Neuronal stem cell (in vitro differentiated cells): ENCODE measurements at regions not wholly inside any gene's neighbourhood (a gene's known extent, or its start where the extent isn't known, plus 50 kb on each side); places are given as distances from the start of the nearest gene placed in this dataset.

ENCODE experiments used
- DNase-seq: peaks from one replicate; pipeline ENCODE4 v3.0.0-alpha.2; 2013; ENCODE audit warnings: low spot score
- H2AFZ ChIP-seq: one replicate; pipeline ENCODE4 v1.6.1; 2013; ENCODE audit warnings: mild to moderate bottlenecking, low read length, inconsistent platforms
- H2AK5ac ChIP-seq: 2 replicates; pipeline ENCODE4 v1.6.1; 2013; ENCODE audit warnings: low read depth, mild to moderate bottlenecking, inconsistent platforms, low read length, moderate library complexity, mixed read lengths
- H2BK120ac ChIP-seq: 2 replicates; pipeline ENCODE4 v1.6.1; 2013; ENCODE audit warnings: low read depth, mild to moderate bottlenecking, inconsistent platforms, low read length, moderate library complexity, mixed read lengths
- H2BK12ac ChIP-seq: one replicate; pipeline ENCODE4 v1.6.1; 2013; ENCODE audit warnings: low read length, inconsistent platforms
- H2BK15ac ChIP-seq: 2 replicates; pipeline ENCODE4 v1.6.1; 2013; ENCODE audit warnings: mild to moderate bottlenecking, low read length, inconsistent platforms, mixed read lengths
- H2BK5ac ChIP-seq: one replicate; pipeline ENCODE4 v1.6.1; 2013; ENCODE audit warnings: inconsistent platforms, mild to moderate bottlenecking, low read length, moderate library complexity
- H3K14ac ChIP-seq: one replicate; pipeline ENCODE4 v1.6.1; 2013; ENCODE audit warnings: low read length, inconsistent platforms
- H3K18ac ChIP-seq: 2 replicates; pipeline ENCODE4 v1.6.1; 2013; ENCODE audit warnings: low read length, inconsistent platforms
- H3K23ac ChIP-seq: 2 replicates; pipeline ENCODE4 v1.6.1; 2013; ENCODE audit warnings: low read depth, mild to moderate bottlenecking, mixed read lengths, low read length, inconsistent platforms; ENCODE audit not compliant: poor library complexity
- H3K27ac ChIP-seq: replicated peaks from 3 replicates; pipeline ENCODE4 v1.5.1; 2013; ENCODE audit warnings: low read length, inconsistent platforms
- H3K27me3 ChIP-seq, 3 experiments: 2 replicates each; pipeline ENCODE4 v1.6.1; 2013; ENCODE audit warnings: low read length in 3 of 3, mild to moderate bottlenecking in 2 of 3, inconsistent platforms in 1 of 3, low read depth in 1 of 3, mixed read lengths in 1 of 3, moderate library complexity in 1 of 3; ENCODE audit not compliant: control insufficient read depth in 3 of 3, insufficient read depth in 3 of 3
- H3K36me3 ChIP-seq, 2 donors: replicated peaks in 1 of 2; 2 replicates each; pipeline ENCODE4 v1.6.1; 2013; ENCODE audit warnings: low read length in 2 of 2; ENCODE audit not compliant: control insufficient read depth in 2 of 2, insufficient read depth in 2 of 2
- H3K4ac ChIP-seq: 2 replicates; pipeline ENCODE4 v1.6.1; 2013; ENCODE audit warnings: inconsistent platforms, mild to moderate bottlenecking, low read length, moderate library complexity
- H3K4me1 ChIP-seq, 2 donors: 1 replicate in 1 of 2; 2 replicates in 1 of 2; pipeline ENCODE4 v1.6.1; 2013; ENCODE audit warnings: low read length in 2 of 2, low read depth in 1 of 2; ENCODE audit not compliant: control insufficient read depth in 2 of 2, insufficient read depth in 1 of 2
- H3K4me2 ChIP-seq: one replicate; pipeline ENCODE4 v1.6.1; 2013; ENCODE audit warnings: mild to moderate bottlenecking, low read length, inconsistent platforms; ENCODE audit not compliant: insufficient read depth, poor library complexity, severe bottlenecking
- H3K4me3 ChIP-seq, 2 donors: 2 replicates each; pipeline ENCODE4 v1.5.1; 2013; ENCODE audit warnings: low read length in 2 of 2, mild to moderate bottlenecking in 2 of 2, inconsistent platforms in 1 of 2, moderate library complexity in 1 of 2
- H3K79me1 ChIP-seq: one replicate; pipeline ENCODE4 v1.6.1; 2013; ENCODE audit warnings: low read depth, mild to moderate bottlenecking, inconsistent platforms, low read length, moderate library complexity
- H3K9ac ChIP-seq: one replicate; pipeline ENCODE4 v1.6.1; 2013; ENCODE audit warnings: mild to moderate bottlenecking, low read depth, low read length, inconsistent platforms; ENCODE audit not compliant: poor library complexity
- H3K9me3 ChIP-seq, 2 donors: replicated peaks in 1 of 2; 2 replicates each; pipeline versions ENCODE3 to v1.6.1; 2013; ENCODE audit warnings: low read length in 2 of 2, mild to moderate bottlenecking in 2 of 2, inconsistent platforms in 1 of 2, low read depth in 1 of 2, mixed read lengths in 1 of 2, moderate library complexity in 1 of 2; ENCODE audit not compliant: control insufficient read depth in 2 of 2, insufficient read depth in 1 of 2
- H4K8ac ChIP-seq: one replicate; pipeline ENCODE4 v1.6.1; 2013; ENCODE audit warnings: low read depth, mild to moderate bottlenecking, inconsistent platforms, low read length, moderate library complexity
- H4K91ac ChIP-seq: one replicate; pipeline ENCODE4 v1.6.1; 2013; ENCODE audit warnings: low read length, low read depth, mild to moderate bottlenecking, inconsistent platforms; ENCODE audit not compliant: poor library complexity
- WGBS, 2 donors: extraction: QIAGEN DNeasy Blood & Tissue Kit; methylation state at CpG; one replicate each; pipeline ENCODE4 v1.1.7; 2013; ENCODE audit warnings: missing lambda C conversion rate in 2 of 2, mixed read lengths in 1 of 2; ENCODE audit not compliant: insufficient read length in 2 of 2, insufficient replicate concordance in 1 of 2; ENCODE audit errors: extremely low coverage in 2 of 2; 5-methylcytosine and 5-hydroxymethylcytosine counted together

GRCh38 chr12:92226961-92227360 lies 81.3 kb upstream of the BTG1 start:
- H2BK5ac ChIP-seq: no peak overlapping the region
- H3K36me3 ChIP-seq: no peaks in the 10 kb centered on the region
- H2BK120ac ChIP-seq: no peak overlapping the region
- H4K8ac ChIP-seq: no peak overlapping the region
- WGBS, 2 donors: no CpG with 5 or more reads among the region's 3 CpGs
- H3K9me3 ChIP-seq: no peaks in the 10 kb centered on the region
- no peak overlapping the region for H3K18ac ChIP-seq
- no peak overlapping the region for H3K4ac ChIP-seq
- no peak overlapping the region for H3K9ac ChIP-seq
- H3K14ac ChIP-seq: no peak overlapping the region
- no peaks in the 10 kb centered on the region for H3K27me3 ChIP-seq
- no peak overlapping the region for H3K4me3 ChIP-seq
- H2AK5ac ChIP-seq: no peak overlapping the region
- H3K79me1 ChIP-seq: no peaks in the 10 kb centered on the region
- no peak overlapping the region for H4K91ac ChIP-seq
- no peak overlapping the region for H3K23ac ChIP-seq
- DNase-seq: no peak
- H2AFZ ChIP-seq: no peak overlapping the region
- H3K27ac ChIP-seq: no peak overlapping the region
- peaks cover 4 to 5% of the 10 kb centered on the region in 2 donors for H3K4me1 ChIP-seq
- no peak overlapping the region for H3K4me2 ChIP-seq
- no peak overlapping the region for H2BK15ac ChIP-seq
- no peak overlapping the region for H2BK12ac ChIP-seq

- no peak overlapping the region for H2BK120ac ChIP-seq
- no CpG with 5 or more reads among the region's 4 CpGs for whole genome bisulfite sequencing, 2 donors
- H3K9me3 ChIP-seq: no peaks in the 10 kb centered on the region
- peaks cover 4 to 5% of the 10 kb centered on the region in 2 donors for H3K4me1 ChIP-seq
- H2BK5ac ChIP-seq: no peak overlapping the region
- no peak overlapping the region for H2AFZ ChIP-seq
- no peak overlapping the region for H2BK12ac ChIP-seq
- DNase-seq: no peak
- H3K23ac ChIP-seq: no peak overlapping the region
- no peak overlapping the region for H4K8ac ChIP-seq
- H3K4me2 ChIP-seq: no peak overlapping the region
- no peak overlapping the region for H3K27ac ChIP-seq
- no peak overlapping the region for H2AK5ac ChIP-seq
- no peak overlapping the region for H3K4me3 ChIP-seq
- H3K27me3 ChIP-seq: no peaks in the 10 kb centered on the region
- H4K91ac ChIP-seq: no peak overlapping the region
- H3K4ac ChIP-seq: no peak overlapping the region
- no peak overlapping the region for H3K9ac ChIP-seq
- no peak overlapping the region for H3K18ac ChIP-seq
- H3K36me3 ChIP-seq: no peaks in the 10 kb centered on the region
- H3K14ac ChIP-seq: no peak overlapping the region
- no peak overlapping the region for H2BK15ac ChIP-seq
- no peaks in the 10 kb centered on the region for H3K79me1 ChIP-seq
Measured at GRCh38 chr12:92226071-92226661, 80.5 kb upstream of the BTG1 start.

GRCh38 chr12:92224685-92225331 lies 79.2 kb upstream of the BTG1 start:
- Histone ChIP-seq H3K4me1 (peaks cover 4 to 5% of the 10 kb centered on the region in 2 donors), H2BK5ac (no peak overlapping the region), H3K9ac (no peak overlapping the region), H2BK12ac (no peak overlapping the region), H3K27ac (peak overlapping the region; percentile 19), H3K4me2 (no peak overlapping the region), H3K18ac (no peak overlapping the region), H4K91ac (no peak overlapping the region), H2AFZ (peak overlapping the region; percentile 5), H3K36me3 (no peaks in the 10 kb centered on the region), H3K9me3 (no peaks in the 10 kb centered on the region), H3K27me3 (no peaks in the 10 kb centered on the region), H3K4me3 (no peak overlapping the region), H3K79me1 (no peaks in the 10 kb centered on the region), H3K4ac (no peak overlapping the region), H2BK15ac (no peak overlapping the region), H4K8ac (no peak overlapping the region), H2AK5ac (no peak overlapping the region), H2BK120ac (no peak overlapping the region), H3K23ac (no peak overlapping the region), H3K14ac (no peak overlapping the region)
- DNase-seq: no peak
- WGBS, 2 donors: no CpG with 5 or more reads among the region's 6 CpGs

- no peak overlapping the region for H4K91ac ChIP-seq
- H3K18ac ChIP-seq: no peak overlapping the region
- H2AFZ ChIP-seq: no peak overlapping the region
- H2BK5ac ChIP-seq: no peak overlapping the region
- H3K9ac ChIP-seq: no peak overlapping the region
- no peaks in the 10 kb centered on the region for H3K36me3 ChIP-seq
- no peaks in the 10 kb centered on the region for H3K9me3 ChIP-seq
- no peak overlapping the region for H2BK15ac ChIP-seq
- WGBS, 2 donors: no CpG with 5 or more reads among the region's 1 CpG
- no peak overlapping the region for H3K14ac ChIP-seq
- no peak for DNase-seq
- no peak overlapping the region for H3K4me2 ChIP-seq
- H2BK12ac ChIP-seq: no peak overlapping the region
- H3K4me1 ChIP-seq: peaks cover 4 to 5% of the 10 kb centered on the region in 2 donors
- no peak overlapping the region for H3K4ac ChIP-seq
- no peak overlapping the region for H3K27ac ChIP-seq
- H3K23ac ChIP-seq: no peak overlapping the region
- no peaks in the 10 kb centered on the region for H3K27me3 ChIP-seq
- no peaks in the 10 kb centered on the region for H3K79me1 ChIP-seq
- H3K4me3 ChIP-seq: no peak overlapping the region
- no peak overlapping the region for H4K8ac ChIP-seq
- H2BK120ac ChIP-seq: no peak overlapping the region
- H2AK5ac ChIP-seq: no peak overlapping the region
Measured at GRCh38 chr12:92223481-92223880, 77.8 kb upstream of the BTG1 start.
